Ecto neural progenitor cell (in vitro differentiated cells): ENCODE measurements at regions not wholly inside any gene's neighbourhood (a gene's known extent, or its start where the extent isn't known, plus 50 kb on each side); places are given as distances from the start of the nearest gene placed in this dataset.
"Not testable (repeated sequence)": the region's sequence is repeated elsewhere in the genome, so short reads cannot be mapped to it uniquely, and the experiment has no call there.

Source experiments
- DNase-seq: peaks from one replicate; pipeline ENCODE4 v3.0.0-alpha.2; 2018; ENCODE audit warnings: low spot score

GRCh38 chr11:19433367-19433766 lies 192.6 kb upstream of the E2F8 start:
- no peak for DNase-seq

GRCh38 chr11:19432370-19433061 lies 191.8 kb upstream of the E2F8 start:
- no peak for DNase-seq

GRCh38 chr11:19430754-19431398 lies 190.1 kb upstream of the E2F8 start:
- DNase-seq = no peak

GRCh38 chr11:19430346-19430745 lies 189.6 kb upstream of the E2F8 start:
- no peak for DNase-seq

- no peak for DNase-seq
Measured at GRCh38 chr11:19429108-19429760, 188.5 kb upstream of the E2F8 start.

GRCh38 chr11:19428206-19429002 lies 187.7 kb upstream of the E2F8 start:
- peak; percentile 37 for DNase-seq

- DNase-seq = peak; percentile 30
Measured at GRCh38 chr11:19426756-19427403, 186.1 kb upstream of the E2F8 start.

- no peak for DNase-seq
Measured at GRCh38 chr11:19426011-19426755, 185.4 kb upstream of the E2F8 start.

- peak; percentile 40 for DNase-seq
Measured at GRCh38 chr11:19422276-19422675, 181.5 kb upstream of the E2F8 start.

- DNase-seq = peak; percentile 29
Measured at GRCh38 chr11:19420868-19421533, 180.3 kb upstream of the E2F8 start.

- DNase-seq = peak; percentile 13
Measured at GRCh38 chr11:19419808-19420207, 179.1 kb upstream of the E2F8 start.

GRCh38 chr11:19419021-19419750 lies 178.4 kb upstream of the E2F8 start:
- DNase-seq = peak; percentile 26

- no peak for DNase-seq
Measured at GRCh38 chr11:19418221-19418620, 177.5 kb upstream of the E2F8 start.

- not testable (repeated sequence) for DNase-seq
Measured at GRCh38 chr11:19412070-19412469, 171.3 kb upstream of the E2F8 start.

GRCh38 chr11:19410032-19410431 lies 169.3 kb upstream of the E2F8 start:
- DNase-seq = no peak

GRCh38 chr11:19409307-19409706 lies 168.6 kb upstream of the E2F8 start:
- no peak for DNase-seq

GRCh38 chr11:19407677-19408270 lies 167.0 kb upstream of the E2F8 start:
- no peak for DNase-seq

- no peak for DNase-seq
Measured at GRCh38 chr11:19405966-19406365, 165.2 kb upstream of the E2F8 start.

GRCh38 chr11:19404787-19405186 lies 164.0 kb upstream of the E2F8 start:
- no peak for DNase-seq
